ENCODE measurements at regions not wholly inside any gene's neighbourhood (a gene's known extent, or its start where the extent isn't known, plus 50 kb on each side); places are given as distances from the start of the nearest gene placed in this dataset.
"Not testable (repeated sequence)": the region's sequence is repeated elsewhere in the genome, so short reads cannot be mapped to it uniquely, and the experiment has no call there.

GRCh38 chr10:59053502-59053901 lies 122.9 kb upstream of the PHYHIPL start:
- not testable (repeated sequence) for DNase-seq

GRCh38 chr10:59055045-59055444 lies 121.4 kb upstream of the PHYHIPL start:
- no peak for DNase-seq

GRCh38 chr10:59057345-59057744 lies 119.1 kb upstream of the PHYHIPL start:
- DNase-seq, result no peak

- DNase-seq, result no peak
Observed at GRCh38 chr10:59060852-59061251, 115.6 kb upstream of the PHYHIPL start.

GRCh38 chr10:59063491-59063890 lies 113.0 kb upstream of the PHYHIPL start:
- DNase-seq, result no peak

- no peak for DNase-seq
Observed at GRCh38 chr10:59064080-59064692, 112.3 kb upstream of the PHYHIPL start.

GRCh38 chr10:59064759-59065539 lies 111.5 kb upstream of the PHYHIPL start:
- no peak for DNase-seq

- no peak for DNase-seq
Observed at GRCh38 chr10:59068581-59069191, 107.8 kb upstream of the PHYHIPL start.

GRCh38 chr10:59072038-59072437 lies 104.4 kb upstream of the PHYHIPL start:
- no peak for DNase-seq

- DNase-seq, result no peak
Observed at GRCh38 chr10:59073456-59074053, 102.9 kb upstream of the PHYHIPL start.

GRCh38 chr10:59075576-59075975 lies 100.9 kb upstream of the PHYHIPL start:
- no peak for DNase-seq

GRCh38 chr10:59077855-59078254 lies 98.6 kb upstream of the PHYHIPL start:
- DNase-seq, result no peak

GRCh38 chr10:59078978-59079377 lies 97.5 kb upstream of the PHYHIPL start:
- DNase-seq, result no peak

- peak; percentile 27 for DNase-seq
Observed at GRCh38 chr10:59079386-59080226, 96.8 kb upstream of the PHYHIPL start.

- no peak for DNase-seq
Observed at GRCh38 chr10:59082249-59082648, 94.2 kb upstream of the PHYHIPL start.

GRCh38 chr10:59085054-59085453 lies 91.4 kb upstream of the PHYHIPL start:
- DNase-seq, result no peak

GRCh38 chr10:59085711-59086502 lies 90.5 kb upstream of the PHYHIPL start:
- no peak for DNase-seq

- DNase-seq, result no peak
Observed at GRCh38 chr10:59087486-59087885, 89.0 kb upstream of the PHYHIPL start.

GRCh38 chr10:59088912-59089573 lies 87.4 kb upstream of the PHYHIPL start:
- no peak for DNase-seq

GRCh38 chr10:59090817-59091622 lies 85.4 kb upstream of the PHYHIPL start:
- DNase-seq, result no peak

- DNase-seq, result no peak
Observed at GRCh38 chr10:59093461-59093860, 83.0 kb upstream of the PHYHIPL start.
